OCI-LY7 (cell line): ENCODE measurements at regions not wholly inside any gene's neighbourhood (a gene's known extent, or its start where the extent isn't known, plus 50 kb on each side); places are given as distances from the start of the nearest gene placed in this dataset.

Source experiments
- BruUV-seq: library from RNA; stranded (reverse); fragments of 400-500 nt; replicated peaks from 2 replicates; lab custom pipeline; 2021; lab: Mats Ljungman, UMichigan
- CTCF ChIA-PET: fragments of 300-600 bp; sonication (Branson Sonifier 250); formaldehyde crosslinking; loops from one replicate; lab custom pipeline; 2022; ENCODE audit warnings: antibody characterized with exemption; ENCODE audit not compliant: unreplicated experiment; lab: Charles Lee
- POLR2A ChIA-PET: fragments of 300-600 bp; sonication (Branson Sonifier 250); formaldehyde crosslinking; loops from one replicate; lab custom pipeline; 2022; ENCODE audit warnings: antibody characterized with exemption; lab: Charles Lee
- DNase-seq: peaks from one replicate; pipeline ENCODE4 v3.0.0-alpha.2; 2015; ENCODE audit warnings: low spot score
- H2AFZ ChIP-seq: fragments of 200-600 bp; sonication (generic), shearing (Covaris generic); 2 replicates; pipeline ENCODE4 v1.6.1; 2014; ENCODE audit warnings: mild to moderate bottlenecking, antibody characterized with exemption, low read length, moderate library complexity
- H3K27ac ChIP-seq: fragments of 200-600 bp; sonication (generic); 2 replicates; pipeline ENCODE4 v1.5.1; 2014; ENCODE audit warnings: mixed run types, low read depth, mild to moderate bottlenecking, moderate library complexity, low read length, inconsistent platforms; ENCODE audit not compliant: poor library complexity, severe bottlenecking
- H3K36me3 ChIP-seq: fragments of 200-600 bp; sonication (generic); 2 replicates; pipeline ENCODE4 v1.6.1; 2014; ENCODE audit warnings: mild to moderate bottlenecking, antibody characterized with exemption, low read length, moderate library complexity, mixed read lengths; ENCODE audit not compliant: insufficient read depth
- H3K4me1 ChIP-seq: fragments of 200-600 bp; sonication (generic); 2 replicates; pipeline ENCODE4 v1.5.1; 2014; ENCODE audit warnings: mild to moderate bottlenecking, low read length; ENCODE audit not compliant: insufficient read depth, poor library complexity, severe bottlenecking
- H3K4me2 ChIP-seq: fragments of 200-600 bp; sonication (generic); 2 replicates; pipeline ENCODE4 v1.6.1; 2014; ENCODE audit warnings: mild to moderate bottlenecking, low read length
- H3K4me3 ChIP-seq: fragments of 200-600 bp; sonication (generic); 2 replicates; pipeline ENCODE4 v1.5.1; 2014; ENCODE audit warnings: mild to moderate bottlenecking, low read depth, low read length; ENCODE audit not compliant: poor library complexity, severe bottlenecking
- H3K79me2 ChIP-seq: fragments of 200-600 bp; sonication (generic); 2 replicates; pipeline ENCODE4 v1.6.1; 2016; ENCODE audit warnings: low read depth, mild to moderate bottlenecking, low read length, moderate library complexity, mixed read lengths; ENCODE audit not compliant: insufficient read depth
- H3K9me2 ChIP-seq: fragments of 200-600 bp; sonication (generic); 2 replicates; pipeline ENCODE4 v1.6.1; 2016; ENCODE audit warnings: mild to moderate bottlenecking, low read length, mixed read lengths; ENCODE audit not compliant: insufficient read depth
- H3K9me3 ChIP-seq: fragments of 200-600 bp; sonication (generic); 2 replicates; pipeline ENCODE4 v1.6.1; 2014; ENCODE audit warnings: mild to moderate bottlenecking, mixed run types, low read length, mixed read lengths
- H4K20me1 ChIP-seq: fragments of 200-600 bp; sonication (generic); 2 replicates; pipeline ENCODE4 v1.6.1; 2014; ENCODE audit warnings: mild to moderate bottlenecking, antibody characterized with exemption, low read length, moderate library complexity, mixed read lengths; ENCODE audit not compliant: insufficient read depth
- EZH2phosphoT487 ChIP-seq: fragments of 200-600 bp; sonication (generic); IDR thresholded peaks from 2 replicates; pipeline ENCODE4 v1.6.1; 2018; ENCODE audit warnings: low read depth, borderline replicate concordance, mild to moderate bottlenecking, mixed run types, antibody characterized with exemption, low read length, moderate library complexity, mixed read lengths
- intact Hi-C: fragments of 100-400 bp; cut with micrococcal nuclease; formaldehyde crosslinking; loops from one replicate; pipeline ENCODE4 v1.10.0; 2022; ENCODE audit not compliant: unreplicated experiment
- TF ChIP-seq, protein P1 (sequence below): fragments of 200-600 bp; sonication (generic); conservative IDR thresholded peaks from 2 replicates; pipeline ENCODE4 v1.5.1; 2014; ENCODE audit warnings: mild to moderate bottlenecking, antibody characterized with exemption, low read length, moderate library complexity, mixed read lengths

DNA sequence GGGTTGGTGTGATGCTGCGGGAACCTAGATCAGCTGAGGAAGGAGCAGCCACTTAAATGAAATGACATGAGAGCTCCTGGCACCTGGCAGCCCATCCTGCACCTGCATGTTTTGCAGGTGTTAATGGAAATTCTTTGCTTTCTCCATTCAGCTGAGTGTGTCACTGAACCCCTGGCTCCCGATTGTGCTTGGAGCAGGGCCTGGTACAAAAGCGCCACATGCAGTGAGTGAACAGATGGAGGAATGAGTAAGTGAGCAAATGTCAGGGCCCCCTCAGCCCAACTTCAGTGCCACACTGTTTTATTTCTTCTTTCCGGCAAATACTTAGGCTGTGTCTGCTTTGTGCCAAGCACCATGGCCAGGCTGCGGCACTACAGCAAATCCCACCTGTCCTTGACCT, 132.2 kb downstream of the ASB7 start:
- TF ChIP-seq EZH2phosphoT487: no peak
- TF ChIP-seq, protein P1, sequence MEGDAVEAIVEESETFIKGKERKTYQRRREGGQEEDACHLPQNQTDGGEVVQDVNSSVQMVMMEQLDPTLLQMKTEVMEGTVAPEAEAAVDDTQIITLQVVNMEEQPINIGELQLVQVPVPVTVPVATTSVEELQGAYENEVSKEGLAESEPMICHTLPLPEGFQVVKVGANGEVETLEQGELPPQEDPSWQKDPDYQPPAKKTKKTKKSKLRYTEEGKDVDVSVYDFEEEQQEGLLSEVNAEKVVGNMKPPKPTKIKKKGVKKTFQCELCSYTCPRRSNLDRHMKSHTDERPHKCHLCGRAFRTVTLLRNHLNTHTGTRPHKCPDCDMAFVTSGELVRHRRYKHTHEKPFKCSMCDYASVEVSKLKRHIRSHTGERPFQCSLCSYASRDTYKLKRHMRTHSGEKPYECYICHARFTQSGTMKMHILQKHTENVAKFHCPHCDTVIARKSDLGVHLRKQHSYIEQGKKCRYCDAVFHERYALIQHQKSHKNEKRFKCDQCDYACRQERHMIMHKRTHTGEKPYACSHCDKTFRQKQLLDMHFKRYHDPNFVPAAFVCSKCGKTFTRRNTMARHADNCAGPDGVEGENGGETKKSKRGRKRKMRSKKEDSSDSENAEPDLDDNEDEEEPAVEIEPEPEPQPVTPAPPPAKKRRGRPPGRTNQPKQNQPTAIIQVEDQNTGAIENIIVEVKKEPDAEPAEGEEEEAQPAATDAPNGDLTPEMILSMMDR: no peak
- H3K79me2 ChIP-seq: no peaks in the 10 kb centered on the region
- POLR2A ChIA-PET: no interaction called here
- no peaks in the 10 kb centered on the region for H3K9me3 ChIP-seq
- no peak overlapping the region for H2AFZ ChIP-seq
- no peak overlapping the region for H3K27ac ChIP-seq
- intact Hi-C loops: no loop called here
- H4K20me1 ChIP-seq: no peaks in the 10 kb centered on the region
- no TSS peak for BruUV-seq
- no peak for DNase-seq
- H3K4me2 ChIP-seq: no peak overlapping the region
- H3K4me1 ChIP-seq: no peaks in the 10 kb centered on the region
- no peak overlapping the region for H3K4me3 ChIP-seq
- H3K36me3 ChIP-seq: no peaks in the 10 kb centered on the region
- no peaks in the 10 kb centered on the region for H3K9me2 ChIP-seq
- CTCF ChIA-PET: no interaction called here

DNA sequence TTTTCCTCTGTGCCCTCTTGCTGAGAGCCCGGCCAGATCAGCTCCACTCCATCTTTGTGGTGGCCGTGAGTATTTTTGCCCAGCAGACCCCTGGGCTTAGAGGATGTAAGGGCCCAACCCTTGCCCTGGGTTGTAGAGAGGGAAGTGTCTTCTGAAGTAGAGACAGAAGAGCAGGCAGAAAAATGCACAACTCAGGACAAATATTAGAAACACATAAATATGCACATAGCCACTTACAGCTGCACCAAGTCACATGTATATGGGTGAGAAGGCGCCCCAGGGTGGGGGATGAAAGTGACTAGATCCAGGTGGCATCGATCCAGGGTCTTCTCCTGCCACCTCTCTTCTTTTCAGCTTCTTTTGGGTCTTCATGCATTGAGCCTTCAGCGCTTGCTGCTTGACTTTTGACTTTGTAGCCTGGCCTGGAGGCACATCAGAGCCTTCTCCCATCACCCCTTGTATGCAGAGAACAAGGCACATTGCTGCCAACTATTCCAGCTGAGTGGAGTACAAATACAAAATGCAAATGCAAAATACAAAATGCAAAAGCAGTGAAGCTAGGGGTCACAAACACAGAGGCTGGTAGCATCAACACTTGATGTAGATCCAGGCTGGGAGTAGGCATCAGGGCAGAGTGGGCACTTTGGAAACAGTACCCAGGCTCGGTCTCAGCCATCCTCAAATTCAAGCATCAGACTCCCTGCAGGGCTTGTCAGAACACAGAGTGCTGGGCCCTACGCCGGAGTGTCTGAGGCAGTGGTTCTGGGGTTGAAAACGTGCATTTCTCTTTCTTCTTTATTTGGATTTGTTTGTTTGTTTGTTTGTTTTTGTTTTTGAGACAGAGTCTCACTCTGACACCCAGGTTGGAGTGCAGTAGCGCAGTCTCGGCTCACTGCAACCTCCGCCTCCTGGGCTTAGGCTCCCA, 133.0 kb downstream of the ASB7 start:
- intact Hi-C loops: no loop called here
- POLR2A ChIA-PET: no interaction called here
- Histone ChIP-seq H4K20me1 (no peaks in the 10 kb centered on the region), H3K4me3 (no peak overlapping the region), H3K9me2 (no peaks in the 10 kb centered on the region), H3K9me3 (no peaks in the 10 kb centered on the region), H3K4me1 (no peaks in the 10 kb centered on the region), H3K79me2 (no peaks in the 10 kb centered on the region), H3K36me3 (no peaks in the 10 kb centered on the region), H3K4me2 (no peak overlapping the region), H3K27ac (no peak overlapping the region), H2AFZ (no peak overlapping the region)
- CTCF ChIA-PET: no interaction called here
- TF ChIP-seq, protein P1: no peak
- no peak for TF ChIP-seq EZH2phosphoT487
- no TSS peak for BruUV-seq
- no peak for DNase-seq

DNA sequence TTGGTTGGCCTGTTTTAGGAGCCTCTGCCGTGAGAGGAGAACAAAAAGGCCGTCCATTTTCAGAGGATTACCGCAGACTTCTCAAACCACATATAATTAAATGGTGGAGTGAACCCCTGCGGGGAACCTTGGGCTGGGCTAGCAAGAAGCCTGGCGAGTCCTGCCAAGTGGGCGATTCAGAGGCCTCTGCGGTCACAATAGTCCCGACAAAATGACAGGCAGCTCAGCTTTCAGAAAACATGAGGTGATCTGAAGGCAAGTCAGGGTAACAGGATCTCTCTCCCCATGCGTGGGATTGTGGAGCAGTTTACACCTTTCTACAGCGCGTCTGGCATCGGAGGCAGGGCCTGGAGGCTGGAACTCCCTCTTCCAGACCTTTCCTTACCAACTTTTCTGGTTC, 134.8 kb downstream of the ASB7 start:
- CTCF ChIA-PET: no interaction called here
- Histone ChIP-seq H3K79me2 (no peaks in the 10 kb centered on the region), H3K4me2 (no peak overlapping the region), H3K9me2 (no peaks in the 10 kb centered on the region), H2AFZ (no peak overlapping the region), H3K27ac (no peak overlapping the region), H3K36me3 (no peaks in the 10 kb centered on the region), H4K20me1 (no peaks in the 10 kb centered on the region), H3K4me3 (no peak overlapping the region), H3K9me3 (no peaks in the 10 kb centered on the region), H3K4me1 (no peaks in the 10 kb centered on the region)
- intact Hi-C loops: no loop called here
- DNase-seq: no peak
- BruUV-seq: no TSS peak
- no peak for TF ChIP-seq EZH2phosphoT487
- TF ChIP-seq, protein P1: no peak
- POLR2A ChIA-PET: interaction anchor here (0.7 kb wide), 2 partner anchors 402 to 836 kb away, joined by 3 read pairs; no protein-coding TSS in a partner anchor
